ENCODE measurements at regions not wholly inside any gene's neighbourhood (a gene's known extent, or its start where the extent isn't known, plus 50 kb on each side); places are given as distances from the start of the nearest gene placed in this dataset.
"Not testable (repeated sequence)": the region's sequence is repeated elsewhere in the genome, so short reads cannot be mapped to it uniquely, and the experiment has no call there.

DNA sequence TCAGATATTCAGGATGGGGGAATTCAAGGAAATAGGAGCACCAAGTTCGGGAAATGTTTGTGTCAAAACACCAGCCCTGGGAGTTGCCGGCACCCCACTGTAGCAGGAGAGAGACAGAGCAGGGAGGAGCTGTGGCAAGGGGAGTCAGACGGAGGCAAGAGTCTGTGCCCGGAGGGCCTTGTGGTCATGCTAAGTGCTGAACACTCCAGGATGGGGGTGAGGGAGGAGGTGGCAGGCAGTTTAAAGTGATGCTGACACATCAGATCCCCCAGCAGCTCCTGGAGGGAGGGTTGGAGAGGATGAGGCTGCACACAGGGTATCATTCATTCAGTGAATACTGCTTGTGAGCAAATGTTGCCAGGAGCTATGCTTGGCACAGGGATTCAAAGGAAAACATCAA is 150.3 kb upstream of the ETV3 start:
- no peak for DNase-seq

DNA sequence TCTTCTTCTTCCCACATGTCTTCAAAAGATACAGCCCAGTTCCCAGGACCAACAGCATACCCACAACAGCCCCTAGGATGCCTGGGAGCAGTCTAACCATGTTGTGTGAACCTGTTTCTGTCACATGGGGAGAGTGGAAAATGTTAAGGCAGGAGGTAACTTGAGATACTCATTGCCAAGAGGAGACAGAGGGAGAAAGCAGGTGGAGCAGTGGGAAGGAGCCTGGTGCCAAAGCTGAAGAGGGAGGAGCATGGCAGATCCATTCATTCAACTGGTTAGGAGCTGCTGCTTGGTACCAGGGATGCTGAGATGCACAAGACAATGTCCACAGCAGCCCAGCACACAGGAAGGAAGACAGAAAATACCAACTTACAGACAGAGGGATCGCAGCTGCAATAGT is 149.8 kb upstream of the ETV3 start:
- no peak for DNase-seq

DNA sequence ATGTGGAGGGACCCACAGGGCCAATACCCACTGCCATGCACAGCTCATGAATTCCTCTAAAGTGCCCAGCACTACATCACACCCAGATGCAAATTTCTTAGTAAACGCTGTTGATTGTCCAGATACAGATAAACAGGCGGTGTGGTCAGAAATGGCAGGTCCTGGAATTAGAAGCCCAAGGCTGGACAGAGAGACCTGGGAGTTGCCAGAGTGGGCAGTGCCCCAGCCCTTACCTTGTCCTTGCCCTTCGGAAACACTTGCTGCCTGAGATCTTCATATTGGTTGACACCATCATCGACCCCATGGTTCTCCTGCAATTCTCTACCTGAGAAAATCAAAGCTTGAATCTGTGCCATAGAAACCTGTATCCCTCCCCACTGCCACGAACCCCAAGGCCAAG is 149.3 kb upstream of the ETV3 start:
- no peak for DNase-seq

DNA sequence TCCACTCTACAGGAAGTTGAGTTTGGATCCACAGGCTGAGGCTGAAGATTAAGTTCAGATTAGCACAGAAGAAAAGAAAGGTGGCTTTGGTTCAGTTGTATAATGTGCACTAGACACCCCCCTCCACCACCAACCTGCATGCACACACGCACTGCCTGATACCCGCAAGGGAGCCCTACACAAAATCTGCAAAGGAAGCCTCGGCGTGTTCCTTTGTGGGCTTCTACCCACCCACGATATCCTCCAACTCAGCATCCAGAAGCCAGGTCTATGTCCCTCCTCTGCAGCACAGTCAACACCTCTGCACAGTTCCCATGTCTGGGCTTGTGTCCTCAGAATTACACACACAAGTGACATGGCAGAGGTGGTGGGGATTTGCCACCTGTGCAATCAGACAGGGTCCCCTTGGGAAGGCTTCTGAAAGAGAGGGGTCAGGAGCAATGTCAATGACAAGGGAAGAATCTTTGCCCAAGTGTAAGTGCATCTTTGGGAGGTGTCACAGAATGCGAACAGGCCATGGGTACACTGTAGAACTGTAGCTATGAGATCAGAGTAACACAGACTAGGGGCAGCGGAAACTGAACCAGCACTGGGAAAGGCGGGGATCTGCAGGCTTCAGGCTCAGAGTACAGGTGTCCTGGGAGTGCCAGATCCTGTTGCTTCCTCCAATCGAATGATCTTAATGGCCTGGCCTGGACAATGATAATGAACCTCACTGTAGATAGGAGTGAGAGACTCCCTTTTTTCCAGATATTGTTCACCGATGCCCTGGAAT is 148.6 kb upstream of the ETV3 start:
- no peak for DNase-seq

DNA sequence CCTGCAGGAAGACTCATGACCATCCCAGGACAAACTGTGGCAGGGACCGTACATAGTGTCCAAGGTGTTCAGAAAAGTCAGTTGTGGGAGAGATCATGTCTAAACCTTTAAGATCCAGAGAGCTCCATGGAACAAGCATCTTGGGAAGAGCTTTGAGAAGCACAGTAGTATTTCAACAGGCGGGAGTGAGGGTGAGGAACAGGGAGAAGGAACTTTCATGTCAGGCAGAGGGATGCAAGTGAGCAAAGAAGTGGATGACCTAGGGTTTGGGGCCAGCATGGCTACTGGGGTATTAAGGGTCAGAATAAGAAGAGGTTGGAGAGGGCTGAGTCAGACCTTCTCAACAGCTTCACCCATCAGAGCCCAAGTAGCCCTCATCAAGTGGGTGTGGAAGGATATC is 147.9 kb upstream of the ETV3 start:
- no peak for DNase-seq

DNA sequence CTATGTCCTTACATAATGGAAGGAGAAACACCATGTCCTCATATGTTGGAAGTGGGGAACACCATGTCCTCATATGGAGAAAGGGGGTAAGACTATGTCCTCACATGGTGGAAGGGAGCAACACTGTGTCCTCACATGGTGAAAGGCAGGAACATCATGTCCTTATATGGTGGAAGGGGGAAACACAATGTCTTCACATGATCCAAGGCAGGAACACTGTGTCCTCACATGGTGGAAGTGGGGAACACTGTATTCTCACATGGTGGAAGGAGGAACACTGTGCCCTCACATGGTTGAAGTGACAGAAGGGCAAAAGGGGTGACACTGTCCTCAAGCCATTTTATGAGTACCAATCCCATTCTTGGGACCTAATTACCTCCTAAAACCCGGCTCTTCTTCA is 146.3 kb upstream of the ETV3 start:
- no peak for DNase-seq

DNA sequence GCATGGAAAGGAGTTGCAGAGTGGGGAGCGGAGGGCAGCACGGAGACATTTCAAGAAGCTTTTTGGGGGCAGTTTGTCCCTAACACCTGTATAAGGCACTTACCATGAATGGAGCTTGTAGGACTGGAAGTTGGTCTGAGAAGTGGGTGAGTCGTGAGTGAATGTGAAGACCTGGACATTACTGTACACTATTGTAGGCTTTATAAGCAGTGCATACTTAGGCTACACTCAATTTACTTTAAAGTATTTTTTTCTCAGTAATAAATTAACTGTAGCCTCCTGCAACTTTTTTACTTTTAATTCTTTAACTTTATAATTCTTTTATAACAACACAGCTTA is 141.6 kb upstream of the ETV3 start:
- DNase-seq = no peak

DNA sequence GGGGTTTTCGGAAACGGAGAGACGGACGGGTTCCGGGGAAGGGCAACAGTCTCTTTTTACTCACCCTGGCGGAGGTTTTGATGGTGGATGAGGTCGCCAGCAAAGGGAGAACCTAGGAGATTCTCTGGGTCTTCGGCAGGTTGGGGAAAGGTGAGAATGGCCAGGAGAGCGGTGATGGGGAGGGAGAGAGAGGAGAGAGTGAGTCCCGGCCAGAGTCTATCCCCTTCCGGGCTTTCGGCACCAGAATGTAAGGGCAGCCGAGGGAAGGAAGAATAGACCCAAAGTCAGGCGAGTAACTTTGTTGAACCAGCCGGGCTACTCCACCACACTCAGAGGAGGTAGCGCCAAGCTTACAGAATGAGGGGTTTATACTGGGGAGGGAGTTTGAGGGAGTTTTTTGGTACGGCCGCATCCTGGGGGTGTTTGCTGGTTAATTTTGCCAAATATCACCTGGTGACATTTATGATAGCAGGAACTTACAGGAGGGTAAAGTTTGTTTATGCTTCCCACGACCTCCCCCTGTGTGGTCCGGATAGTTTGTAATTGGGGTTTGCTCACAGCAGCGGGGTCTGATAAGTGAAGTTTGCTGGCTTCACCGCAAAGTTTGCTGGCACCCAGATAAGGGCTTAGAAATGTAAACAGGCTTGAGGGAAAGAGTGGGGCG is 141.1 kb upstream of the ETV3 start:
- DNase-seq = no peak

DNA sequence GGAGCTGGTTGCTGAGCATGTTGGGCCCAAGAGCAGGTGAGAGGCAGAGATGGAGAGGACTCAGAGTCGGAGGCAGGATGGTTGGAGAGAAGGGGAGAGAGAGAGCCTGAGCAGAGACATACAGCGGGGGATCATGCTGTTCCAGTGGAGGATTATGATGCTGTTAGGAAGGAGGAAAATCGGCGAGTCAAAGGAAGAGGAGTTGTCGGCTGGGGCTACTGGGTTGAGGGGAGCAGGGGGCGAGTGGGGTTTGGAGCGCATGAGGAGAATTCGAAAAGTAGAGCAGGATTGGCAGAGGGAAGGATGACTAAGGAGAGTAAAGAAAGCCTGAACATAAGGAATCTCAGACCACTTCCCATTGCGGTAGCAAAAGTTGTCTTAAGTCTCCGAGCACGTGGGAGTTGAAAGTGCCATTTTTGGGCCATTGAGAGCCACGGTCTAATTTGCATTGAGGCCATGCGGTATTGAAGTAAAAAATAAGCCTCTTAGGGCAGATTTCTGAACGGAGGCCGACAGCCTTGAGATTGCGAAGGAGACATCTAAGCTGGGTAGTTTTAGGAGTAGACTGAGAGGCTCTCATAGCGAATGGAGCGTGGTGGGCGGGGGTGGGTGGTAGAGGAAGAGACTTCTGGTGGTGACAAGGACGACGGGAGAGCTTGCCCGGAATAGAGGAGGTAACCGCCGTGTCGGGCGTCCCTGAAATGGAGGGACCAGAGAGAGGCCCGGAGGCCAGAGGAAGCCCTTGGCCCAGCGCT is 140.4 kb upstream of the ETV3 start:
- DNase-seq = no peak

DNA sequence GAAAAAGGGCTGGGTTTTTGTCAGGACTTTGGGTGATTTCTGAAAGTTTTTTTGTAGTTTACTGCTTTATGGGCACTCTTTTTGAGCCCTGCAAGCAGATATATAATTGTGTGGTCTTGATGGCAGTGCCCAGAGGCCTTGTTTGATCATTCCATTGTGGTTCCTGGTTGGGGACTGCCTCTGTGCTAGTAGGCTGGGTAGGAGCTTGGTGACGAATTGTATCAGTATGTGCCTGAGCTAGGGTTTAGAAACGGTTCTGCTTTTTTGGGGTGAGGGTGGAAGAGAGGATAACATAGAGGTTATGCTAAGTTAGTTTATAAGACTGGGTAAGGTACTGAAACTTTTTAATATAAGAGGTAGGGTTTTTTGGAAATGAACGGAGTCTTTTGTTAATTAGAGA is 139.7 kb upstream of the ETV3 start:
- DNase-seq = no peak

DNA sequence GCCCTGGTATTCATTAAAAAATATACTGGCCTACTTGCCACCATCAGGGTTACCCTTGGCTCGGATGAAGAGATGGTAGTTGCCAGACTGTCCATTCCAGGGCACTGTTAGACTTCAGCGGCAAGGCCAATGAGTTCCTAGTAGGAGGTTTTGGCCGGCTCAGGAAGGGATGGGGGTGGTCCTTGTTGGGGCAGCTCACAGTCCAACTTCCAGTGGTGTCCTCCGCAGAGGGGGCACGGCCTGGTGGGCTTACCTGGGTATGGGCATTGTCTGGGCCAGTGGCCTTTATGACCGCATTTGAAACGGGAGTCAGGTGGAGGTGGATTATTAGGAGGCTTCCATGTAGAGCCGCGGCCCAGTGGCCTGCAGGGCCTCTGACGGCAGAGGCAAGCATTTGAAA is 139.1 kb upstream of the ETV3 start:
- DNase-seq = no peak

DNA sequence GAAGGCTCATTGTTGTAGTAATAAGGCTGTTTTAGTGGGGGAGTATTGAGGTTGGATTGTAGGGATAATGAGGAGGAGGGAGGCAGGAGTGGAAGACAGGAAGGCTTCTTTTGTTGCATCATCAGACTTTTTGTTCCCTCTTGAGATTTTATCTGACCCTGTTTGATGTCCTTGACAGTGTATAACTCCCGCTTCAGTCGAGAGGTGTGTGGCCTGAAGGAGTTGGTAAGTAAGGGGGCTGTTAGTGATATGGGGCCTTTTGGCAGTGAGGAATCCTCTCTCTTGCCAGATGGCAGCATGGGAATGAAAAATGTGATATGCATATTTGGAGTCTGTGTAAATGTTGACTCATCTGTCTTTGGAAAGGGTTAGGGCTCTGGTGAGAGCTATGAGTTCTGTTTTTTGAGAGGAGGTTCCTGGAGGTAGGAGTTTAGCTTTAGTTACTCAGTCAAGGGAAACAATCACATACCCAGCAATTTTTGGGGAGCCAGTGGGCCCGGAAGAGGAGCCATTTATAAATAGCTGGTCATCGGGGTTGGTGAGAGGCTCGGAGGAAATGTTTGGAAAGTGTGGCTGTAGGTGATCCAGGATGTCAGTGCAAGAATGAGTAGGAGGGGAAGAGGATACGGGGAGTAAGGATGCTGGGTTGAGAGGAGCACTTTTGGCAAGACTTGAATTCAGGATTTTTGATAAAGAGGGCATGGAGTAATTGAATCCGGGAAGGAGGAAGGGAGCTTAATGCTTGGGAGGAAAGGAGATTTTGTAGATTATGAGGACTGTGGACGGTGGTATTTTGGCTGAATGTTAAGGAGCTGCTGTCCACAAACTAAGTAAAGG is 136.7 kb upstream of the ETV3 start:
- DNase-seq = no peak

DNA sequence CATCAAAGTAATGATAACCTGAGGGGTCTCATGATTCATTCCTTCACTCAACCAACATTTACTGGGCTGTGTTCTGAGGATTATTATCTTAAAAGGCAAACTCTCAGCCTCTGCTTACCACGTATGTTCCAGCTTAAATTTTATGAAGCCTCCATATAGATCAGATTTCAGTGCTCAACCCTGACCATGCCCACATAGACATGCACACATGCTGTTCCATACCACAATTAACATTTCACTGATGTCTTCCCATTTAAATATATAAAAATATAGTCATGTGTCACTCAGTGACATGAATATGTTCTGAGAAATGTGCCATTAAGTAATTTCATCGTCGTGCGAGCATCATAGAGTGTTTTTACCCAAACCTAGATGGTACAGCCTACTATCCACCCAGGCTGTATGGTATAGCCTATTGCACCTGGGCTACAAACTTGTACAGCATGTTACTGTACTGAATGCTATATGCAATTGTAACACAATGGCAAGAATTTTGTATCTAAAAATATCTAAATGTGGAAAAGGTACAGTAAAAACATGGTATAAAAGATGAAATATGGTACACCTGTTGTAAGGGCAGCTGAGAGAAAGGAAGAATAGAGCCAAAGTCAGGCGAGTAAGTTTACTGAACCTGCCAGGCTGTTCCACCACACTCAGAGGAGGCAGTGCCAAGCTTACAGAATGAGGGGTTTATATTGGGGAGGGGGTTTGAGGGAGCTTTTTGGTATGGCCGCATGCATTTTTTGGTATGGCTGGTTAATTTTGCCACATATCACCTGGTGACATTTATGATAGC is 134.7 kb upstream of the ETV3 start:
- DNase-seq = no peak

DNA sequence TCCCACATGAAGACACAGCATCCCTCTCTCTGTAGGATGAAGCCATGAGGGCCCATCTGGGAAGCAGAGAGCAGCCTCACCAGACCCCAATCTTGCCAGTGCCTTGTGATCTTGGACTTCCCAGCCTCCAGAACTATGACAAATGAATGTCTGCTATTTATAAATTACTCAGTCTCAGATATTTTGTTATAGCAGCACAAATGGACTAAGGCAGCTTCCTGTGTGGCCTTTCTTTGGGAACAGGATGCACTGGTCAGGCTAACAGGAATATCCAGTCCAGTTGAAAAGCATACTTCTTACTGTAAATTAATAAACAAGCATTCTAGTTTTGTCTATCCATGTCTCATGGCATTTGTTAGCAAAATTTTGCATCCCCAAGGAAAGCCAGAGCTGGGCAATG is 134.1 kb upstream of the ETV3 start:
- no peak for DNase-seq

DNA sequence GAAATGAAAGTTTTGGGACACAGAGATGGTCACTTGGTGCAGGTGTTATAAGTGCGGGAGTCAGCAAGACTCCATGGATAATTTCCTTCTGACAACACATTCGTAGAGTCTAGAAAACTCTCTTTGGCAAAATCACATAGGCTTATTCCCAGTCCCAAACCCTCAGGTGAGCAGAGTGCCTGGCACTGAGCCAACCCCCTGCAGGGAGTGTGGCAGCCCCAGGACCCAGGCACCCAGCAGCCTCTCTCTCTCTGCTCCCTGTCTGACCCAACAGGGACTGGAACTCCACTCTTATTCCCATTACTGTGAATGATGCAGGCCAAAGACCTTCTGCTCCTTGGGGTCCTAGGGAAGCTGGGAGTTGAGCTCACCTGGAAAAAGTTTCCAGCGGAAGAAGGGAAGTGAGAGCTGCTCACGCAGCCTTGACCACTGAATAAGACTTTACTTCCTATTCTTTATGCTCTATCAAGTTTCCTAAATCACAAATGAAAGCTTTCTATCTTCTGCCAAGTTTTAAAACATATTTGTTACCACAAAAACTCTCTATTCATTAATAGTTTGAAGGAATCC is 132.6 kb upstream of the ETV3 start:
- DNase-seq = peak in 2 of 3 experiments; percentile 1 to 10

DNA sequence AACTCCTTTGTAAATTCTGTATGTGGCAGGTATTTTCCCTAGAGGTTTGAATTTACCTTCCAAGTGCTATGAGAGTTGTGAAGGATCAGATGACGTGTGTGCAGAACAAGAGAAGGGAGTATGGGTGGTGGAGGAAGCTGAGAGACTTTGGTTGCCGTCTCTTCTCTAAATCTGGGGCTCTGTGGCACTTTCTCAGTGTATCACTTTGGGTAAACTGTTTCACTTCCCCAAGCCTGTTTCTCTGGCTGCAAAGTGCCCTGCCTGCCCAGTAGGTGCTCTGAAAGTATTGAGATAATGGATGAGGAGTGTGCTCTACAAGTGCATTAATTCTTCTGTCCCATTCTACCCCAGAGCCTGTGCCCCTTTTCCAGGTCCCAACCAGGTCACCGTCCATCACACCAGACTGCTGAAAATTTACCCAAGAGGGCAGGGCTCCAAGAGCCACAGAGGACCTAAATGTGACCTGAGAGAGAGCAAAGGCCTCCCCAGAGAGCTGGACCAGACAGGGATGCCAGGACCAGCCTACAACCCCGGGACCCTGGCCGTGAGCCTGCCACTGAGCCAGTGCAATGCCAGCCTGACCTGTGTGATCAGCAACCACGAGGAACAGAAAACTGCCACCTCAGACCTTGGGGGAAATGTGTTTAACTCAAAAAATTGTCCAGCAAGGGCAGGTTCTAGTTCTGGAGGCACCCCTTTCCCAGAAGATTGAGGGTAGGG is 131.6 kb upstream of the ETV3 start:
- DNase-seq = no peak

DNA sequence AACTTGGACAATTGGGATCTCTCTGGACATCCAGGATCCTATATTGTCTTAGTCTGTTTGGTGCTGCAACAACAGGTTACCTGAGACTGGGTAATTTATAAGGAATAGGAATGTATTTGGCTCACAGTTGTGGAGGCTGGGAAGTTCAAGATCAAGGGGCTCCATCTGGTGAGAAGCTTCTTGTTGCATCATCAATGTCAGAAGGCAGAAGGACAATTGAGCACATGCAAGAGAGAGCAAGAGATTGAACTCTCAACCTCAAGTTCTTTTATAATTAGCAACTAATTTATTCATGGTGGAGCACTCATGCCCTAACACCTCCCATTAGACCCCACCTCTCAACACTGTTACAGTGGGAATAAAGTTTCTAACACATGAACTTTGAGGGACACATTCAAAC is 124.7 kb upstream of the ETV3 start:
- no peak for DNase-seq

DNA sequence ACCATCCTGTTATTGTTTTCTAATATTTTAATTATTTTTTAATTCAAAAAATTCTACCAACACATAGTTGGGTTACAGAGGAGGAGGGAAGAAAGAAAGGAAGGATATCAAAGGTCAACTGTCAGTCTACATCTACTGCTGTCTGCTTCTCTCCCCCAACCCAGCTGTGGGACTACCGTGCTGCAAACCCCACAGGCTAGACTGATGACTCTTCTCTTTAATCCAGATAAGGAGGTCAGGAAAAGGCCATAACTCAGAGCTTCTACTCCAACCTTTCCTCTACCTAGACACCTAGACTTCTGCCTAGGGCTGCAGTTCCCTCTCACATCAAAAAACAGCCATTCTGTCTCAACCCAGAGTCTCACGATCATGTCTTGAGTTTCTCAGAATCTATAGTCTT is 124.2 kb upstream of the ETV3 start:
- no peak for DNase-seq

DNA sequence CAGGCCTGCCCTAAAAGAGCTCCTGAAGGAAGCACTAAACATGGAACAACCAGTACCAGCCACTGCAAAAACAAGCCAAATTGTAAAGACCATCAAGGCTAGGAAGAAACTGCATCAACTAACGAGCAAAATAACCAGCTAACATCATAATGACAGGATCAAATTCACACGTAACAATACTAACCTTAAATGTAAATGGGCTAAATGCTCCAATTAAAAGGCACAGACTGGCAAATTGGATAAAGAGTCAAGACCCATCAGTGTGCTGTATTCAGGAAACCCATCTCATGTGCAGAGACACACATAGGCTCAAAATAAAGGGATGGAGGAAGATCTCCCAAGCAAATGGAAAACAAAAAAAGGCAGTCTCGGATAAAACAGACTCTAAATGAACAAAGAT is 117.7 kb upstream of the ETV3 start:
- not testable (repeated sequence) for DNase-seq

DNA sequence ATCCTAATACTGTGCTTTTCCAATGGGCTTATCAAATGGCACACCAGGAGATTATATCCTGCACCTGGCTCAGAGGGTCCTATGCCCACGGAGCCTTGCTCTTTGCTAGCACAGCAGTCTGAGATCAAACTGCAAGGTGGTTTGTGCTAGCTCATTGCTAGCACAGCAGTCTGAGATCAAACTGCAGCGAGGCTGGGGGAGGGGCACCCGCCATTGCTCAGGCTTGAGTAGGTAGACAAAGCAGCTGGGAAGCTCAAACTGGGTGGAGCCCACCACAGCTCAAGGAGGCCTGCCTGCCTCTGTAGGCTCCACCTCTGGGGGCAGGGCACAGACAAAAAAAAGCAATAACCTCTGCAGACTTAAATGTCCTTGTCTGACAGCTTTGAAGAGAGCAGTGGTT is 116.0 kb upstream of the ETV3 start:
- not testable (repeated sequence) for DNase-seq

DNA sequence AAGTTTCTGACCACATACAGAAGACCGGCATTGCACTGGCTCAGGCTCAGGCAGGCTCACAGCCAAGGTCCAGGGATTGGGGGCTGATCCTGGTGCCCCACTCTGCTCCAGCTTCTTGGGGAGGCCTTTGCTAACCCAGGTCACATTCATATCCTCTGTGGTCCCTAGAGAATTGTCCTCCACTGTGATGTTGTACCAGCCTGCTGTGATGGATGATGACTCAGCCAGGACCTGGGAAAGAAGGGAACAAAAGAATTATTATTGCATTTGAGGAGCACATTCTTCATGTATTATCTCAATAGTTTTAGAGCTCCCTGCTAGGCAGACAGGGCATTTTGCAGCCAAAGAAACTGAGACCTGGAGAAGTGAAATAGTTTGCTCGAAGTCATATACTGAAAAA is 114.3 kb upstream of the ETV3 start:
- DNase-seq = no peak
